SK-N-MC (cell line): ENCODE measurements at regions not wholly inside any gene's neighbourhood (a gene's known extent, or its start where the extent isn't known, plus 50 kb on each side); places are given as distances from the start of the nearest gene placed in this dataset.

ENCODE experiments used
- DNase-seq: peaks from one replicate; pipeline ENCODE4 v3.0.0-alpha.2; 2011; ENCODE audit warnings: low read depth, low spot score
- H3K27ac ChIP-seq: fragments of 200-600 bp; sonication (generic); 2 replicates; pipeline ENCODE4 v1.5.1; 2016; ENCODE audit warnings: mixed run types
- H3K36me3 ChIP-seq: fragments of 200-600 bp; sonication (generic); 2 replicates; pipeline ENCODE4 v1.6.1; 2017; ENCODE audit warnings: antibody characterized with exemption, low read length, mixed read lengths; ENCODE audit not compliant: insufficient read depth
- H3K4me3 ChIP-seq: fragments of 200-600 bp; sonication (generic); 2 replicates; pipeline ENCODE4 v1.5.1; 2016
- H3K9ac ChIP-seq: fragments of 200-600 bp; sonication (generic); 2 replicates; pipeline ENCODE4 v1.8.0; 2017; ENCODE audit warnings: mixed run types, mixed read lengths; ENCODE audit not compliant: insufficient read length
- H3K9me3 ChIP-seq: fragments of 200-600 bp; sonication (generic); 2 replicates; pipeline ENCODE4 v1.6.1; 2017; ENCODE audit warnings: low read depth, mild to moderate bottlenecking, antibody characterized with exemption, low read length, moderate library complexity, mixed read lengths
- EZH2 ChIP-seq: fragments of 200-600 bp; sonication (generic); IDR thresholded peaks from one replicate; pipeline ENCODE4 v1.6.1; 2017; ENCODE audit warnings: antibody characterized with exemption
- FOXP2 ChIP-seq: optimal IDR thresholded peaks from 2 replicates; pipeline ENCODE3; 2011; ENCODE audit warnings: mild to moderate bottlenecking, moderate library complexity; ENCODE audit not compliant: insufficient read depth; ENCODE audit errors: extremely low read length, control extremely low read depth
- POLR2AphosphoS5 ChIP-seq: IDR thresholded peaks from 2 replicates; pipeline ENCODE4 v1.6.1; 2012; ENCODE audit warnings: mild to moderate bottlenecking, low read depth, low read length, borderline replicate concordance

DNA sequence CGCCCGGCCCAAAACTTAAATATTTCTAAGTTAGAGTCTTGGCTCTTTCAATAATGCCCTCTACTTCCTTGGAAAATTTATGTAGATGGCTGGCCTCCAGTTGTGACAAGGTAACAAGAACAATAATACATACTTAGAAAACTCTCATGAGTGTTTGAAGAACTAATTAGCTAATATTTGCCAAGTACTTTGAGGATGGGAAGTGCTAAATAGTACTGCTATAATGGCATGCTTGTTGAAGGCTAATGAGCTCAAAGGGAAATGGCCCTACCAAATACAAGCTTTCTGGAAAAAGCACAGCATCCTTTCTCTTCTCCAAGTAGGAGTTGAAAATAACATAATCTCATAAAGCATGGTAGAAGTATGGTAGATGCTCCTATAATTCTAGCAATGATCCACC lies 1022.2 kb upstream of the PIK3C3 start:
- H3K27ac ChIP-seq = no peak overlapping the region
- TF ChIP-seq EZH2 (no peak), FOXP2 (no peak)
- no peaks in the 10 kb centered on the region for H3K36me3 ChIP-seq
- H3K4me3 ChIP-seq = no peak overlapping the region
- DNase-seq = no peak
- H3K9me3 ChIP-seq = no peaks in the 10 kb centered on the region
- H3K9ac ChIP-seq = no peak overlapping the region

DNA sequence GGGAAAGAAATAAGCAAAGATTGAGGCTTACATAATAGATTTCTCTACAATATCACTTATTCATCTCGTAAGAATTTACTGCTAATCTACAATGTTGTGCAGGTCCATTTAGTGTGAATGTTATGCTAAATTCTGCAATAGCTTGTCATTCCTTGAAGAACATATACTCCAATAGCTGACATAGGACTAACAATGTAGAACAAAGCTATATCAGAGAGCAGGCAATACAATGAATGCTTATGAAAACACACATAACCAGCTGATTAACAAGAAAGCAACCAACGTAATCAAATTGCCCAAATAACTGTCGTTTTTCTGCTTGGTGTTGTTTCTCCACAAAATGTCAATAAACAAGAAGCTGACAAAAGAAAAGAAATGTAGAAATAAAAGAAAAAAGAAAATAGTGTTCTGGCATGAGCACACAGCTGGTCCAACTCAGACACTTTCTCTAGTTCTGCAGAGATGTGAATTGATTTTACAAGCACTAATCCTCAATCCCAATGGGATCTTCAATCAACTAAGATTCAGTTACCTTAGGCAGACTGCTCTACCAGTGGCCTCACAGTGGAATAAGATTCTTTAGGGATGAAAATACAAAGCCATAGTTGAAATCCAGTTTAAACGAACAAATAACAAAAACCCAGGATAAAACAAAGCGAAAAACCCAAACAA lies 1024.7 kb upstream of the PIK3C3 start:
- Histone ChIP-seq H3K9me3 (no peaks in the 10 kb centered on the region), H3K4me3 (no peak overlapping the region), H3K27ac (no peak overlapping the region), H3K9ac (no peak overlapping the region), H3K36me3 (no peaks in the 10 kb centered on the region)
- DNase-seq = no peak
- TF ChIP-seq EZH2 = no peak
- no peak for TF ChIP-seq POLR2AphosphoS5
- no peak for TF ChIP-seq FOXP2

DNA sequence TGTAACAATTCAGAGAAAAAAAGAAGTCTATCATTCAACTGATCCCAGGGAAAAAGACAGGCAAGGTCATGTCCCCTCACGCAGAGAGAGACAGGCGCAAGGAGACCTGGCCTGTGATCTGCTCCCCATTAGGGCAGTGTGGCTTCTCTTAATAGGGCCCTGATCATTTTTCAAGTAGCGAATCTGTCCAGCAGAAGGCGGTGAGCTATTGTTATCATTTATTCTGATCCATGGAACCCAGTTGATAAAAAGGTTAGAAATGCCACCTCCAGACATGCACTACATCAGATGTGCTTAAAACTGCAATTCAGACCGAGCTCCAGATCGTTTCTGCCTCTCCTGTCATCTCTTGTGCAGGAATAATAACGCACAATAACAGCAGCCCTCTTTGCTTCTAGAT lies 1025.6 kb upstream of the PIK3C3 start:
- TF ChIP-seq EZH2 = no peak
- no peak for TF ChIP-seq FOXP2
- TF ChIP-seq POLR2AphosphoS5 = no peak
- Histone ChIP-seq H3K27ac (no peak overlapping the region), H3K36me3 (no peaks in the 10 kb centered on the region), H3K9me3 (no peaks in the 10 kb centered on the region), H3K9ac (no peak overlapping the region), H3K4me3 (no peak overlapping the region)
- DNase-seq = no peak

DNA sequence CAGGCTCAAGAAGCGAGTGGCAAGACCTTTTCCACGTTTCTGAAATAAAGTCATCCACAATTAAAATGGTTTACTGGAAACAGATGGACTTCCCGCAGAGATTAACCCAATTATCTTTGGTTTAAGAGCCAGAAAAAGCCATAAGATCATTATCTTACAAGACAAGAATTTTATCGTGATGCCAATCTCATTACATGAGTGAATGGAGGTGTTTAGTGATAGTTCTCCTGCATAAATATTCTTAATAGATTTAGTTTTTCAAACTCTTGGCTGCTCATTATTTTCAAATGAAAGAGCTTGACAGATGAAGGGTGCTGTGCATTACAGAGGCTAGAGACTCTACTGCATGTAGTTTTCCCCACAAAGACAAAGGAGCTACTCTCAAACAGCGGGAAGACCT lies 1028.4 kb upstream of the PIK3C3 start:
- Histone ChIP-seq H3K9me3 (no peaks in the 10 kb centered on the region), H3K9ac (no peak overlapping the region), H3K36me3 (no peaks in the 10 kb centered on the region), H3K27ac (no peak overlapping the region), H3K4me3 (no peak overlapping the region)
- no peak for TF ChIP-seq EZH2
- TF ChIP-seq FOXP2 = no peak
- no peak for DNase-seq

DNA sequence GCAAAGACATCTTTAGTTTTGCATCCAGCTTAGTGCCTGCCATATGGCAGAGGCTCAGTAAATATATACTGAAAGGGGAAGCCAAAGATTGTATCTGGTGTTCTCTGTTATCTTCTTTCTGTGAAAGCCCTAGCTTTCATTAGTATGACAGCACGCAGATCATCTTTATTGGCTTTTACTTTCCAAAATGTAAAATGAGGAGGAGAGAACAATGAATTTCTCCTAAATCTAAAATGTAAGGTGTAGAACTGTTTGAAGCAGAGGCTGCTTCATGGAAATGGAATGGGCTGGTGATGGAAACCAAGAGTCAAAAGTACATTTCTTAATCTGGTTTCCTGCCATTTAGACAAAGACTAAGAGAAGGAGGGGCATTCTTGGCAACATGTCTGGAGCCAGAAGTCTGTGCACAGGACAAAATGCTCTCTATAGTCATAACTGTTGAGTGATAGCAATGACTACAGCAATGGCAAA lies 1029.9 kb upstream of the PIK3C3 start:
- Histone ChIP-seq H3K36me3 (no peaks in the 10 kb centered on the region), H3K9ac (no peak overlapping the region), H3K27ac (no peak overlapping the region), H3K9me3 (no peaks in the 10 kb centered on the region), H3K4me3 (no peak overlapping the region)
- TF ChIP-seq EZH2 = no peak
- TF ChIP-seq FOXP2 = no peak
- no peak for TF ChIP-seq POLR2AphosphoS5
- no peak for DNase-seq

DNA sequence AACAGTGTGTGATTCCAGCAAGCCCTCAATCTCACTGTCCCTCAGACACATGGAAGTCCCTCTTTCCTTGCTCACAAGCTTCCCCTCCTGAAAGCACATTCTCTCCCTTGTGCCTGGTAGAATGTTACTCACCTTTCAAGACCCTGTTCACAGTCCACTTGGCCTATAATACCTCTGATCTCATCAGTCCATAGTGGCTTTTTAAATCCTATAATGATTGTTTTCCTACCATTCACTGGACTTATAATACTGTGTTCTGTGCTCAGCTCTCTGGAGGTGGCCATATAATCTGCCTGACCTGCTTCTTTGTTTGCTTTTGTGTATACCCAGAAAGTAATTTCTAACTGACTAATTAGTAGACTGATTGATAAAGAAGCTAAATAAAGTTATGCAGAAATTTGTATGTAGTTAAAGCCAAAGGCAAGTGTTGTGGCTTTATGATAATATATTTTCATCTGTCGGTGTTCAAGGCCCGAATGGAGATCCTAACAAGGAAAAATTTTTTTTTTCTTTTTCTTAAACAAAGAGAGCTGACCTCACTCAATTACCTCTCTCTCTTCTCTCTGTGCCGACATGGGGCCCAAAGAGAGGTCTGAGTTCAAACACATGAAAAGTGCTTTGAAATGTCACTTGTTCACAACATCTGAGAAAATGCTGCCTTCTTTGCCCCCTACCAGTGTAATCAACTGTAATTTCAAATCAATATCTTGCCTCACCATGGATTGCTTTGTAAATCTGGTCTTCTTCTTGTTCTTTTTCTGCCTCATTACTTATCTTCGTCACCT lies 1033.0 kb upstream of the PIK3C3 start:
- no peak for DNase-seq
- no peak overlapping the region for H3K9ac ChIP-seq
- TF ChIP-seq EZH2 (no peak), POLR2AphosphoS5 (no peak), FOXP2 (no peak)

DNA sequence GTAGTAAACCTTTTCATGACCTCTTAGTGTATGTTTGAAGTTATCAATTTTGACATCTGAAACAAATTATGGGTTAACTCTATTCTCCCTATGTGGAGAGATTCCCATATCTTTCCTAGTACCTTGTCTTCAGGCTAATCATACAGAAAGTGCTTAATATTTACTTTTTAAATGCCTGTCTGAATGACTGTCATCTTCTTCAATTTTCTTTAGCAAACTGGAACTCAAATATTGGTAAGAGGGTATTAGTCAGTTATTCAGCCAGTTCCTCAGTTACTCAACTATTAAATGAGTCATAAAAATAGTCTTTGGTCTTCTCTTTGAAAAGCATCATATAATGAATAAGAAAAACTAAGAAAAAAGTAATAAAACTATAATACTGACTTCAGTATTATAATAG lies 1038.0 kb upstream of the PIK3C3 start:
- Histone ChIP-seq H3K36me3 (no peaks in the 10 kb centered on the region), H3K9ac (no peak overlapping the region), H3K9me3 (no peaks in the 10 kb centered on the region), H3K4me3 (no peak overlapping the region), H3K27ac (no peak overlapping the region)
- TF ChIP-seq FOXP2 (no peak), EZH2 (no peak), POLR2AphosphoS5 (no peak)
- no peak for DNase-seq

More for the DNA sequence above, 1033.0 kb upstream of the PIK3C3 start:
- no peaks in the 10 kb centered on the region for H3K9me3 ChIP-seq
- H3K27ac ChIP-seq = no peak overlapping the region
- H3K4me3 ChIP-seq = no peak overlapping the region
- no peaks in the 10 kb centered on the region for H3K36me3 ChIP-seq

DNA sequence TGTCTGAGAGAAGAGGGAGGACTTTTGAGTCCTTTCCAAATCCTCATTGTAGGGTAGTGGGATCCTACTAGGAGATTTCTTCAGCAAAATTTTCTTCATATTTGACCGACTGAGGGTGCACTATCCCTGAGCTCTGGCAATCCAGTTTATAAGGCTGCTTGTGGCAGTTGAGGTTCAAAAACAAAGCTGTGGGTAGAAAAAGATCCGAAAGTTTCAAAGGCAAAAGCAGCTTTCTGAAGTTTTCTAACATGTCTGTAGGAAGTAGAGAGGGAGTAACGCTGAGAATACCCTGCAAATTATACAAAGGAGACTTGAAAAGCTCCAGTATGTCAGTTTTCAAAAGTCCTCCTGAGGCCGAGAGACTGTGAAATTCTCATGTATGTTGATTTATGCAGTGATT lies 1039.3 kb upstream of the PIK3C3 start:
- Histone ChIP-seq H3K27ac (no peak overlapping the region), H3K9ac (no peak overlapping the region), H3K9me3 (no peaks in the 10 kb centered on the region), H3K36me3 (no peaks in the 10 kb centered on the region), H3K4me3 (no peak overlapping the region)
- DNase-seq = no peak
- no peak for TF ChIP-seq FOXP2
- TF ChIP-seq POLR2AphosphoS5 = no peak
- TF ChIP-seq EZH2 = no peak

DNA sequence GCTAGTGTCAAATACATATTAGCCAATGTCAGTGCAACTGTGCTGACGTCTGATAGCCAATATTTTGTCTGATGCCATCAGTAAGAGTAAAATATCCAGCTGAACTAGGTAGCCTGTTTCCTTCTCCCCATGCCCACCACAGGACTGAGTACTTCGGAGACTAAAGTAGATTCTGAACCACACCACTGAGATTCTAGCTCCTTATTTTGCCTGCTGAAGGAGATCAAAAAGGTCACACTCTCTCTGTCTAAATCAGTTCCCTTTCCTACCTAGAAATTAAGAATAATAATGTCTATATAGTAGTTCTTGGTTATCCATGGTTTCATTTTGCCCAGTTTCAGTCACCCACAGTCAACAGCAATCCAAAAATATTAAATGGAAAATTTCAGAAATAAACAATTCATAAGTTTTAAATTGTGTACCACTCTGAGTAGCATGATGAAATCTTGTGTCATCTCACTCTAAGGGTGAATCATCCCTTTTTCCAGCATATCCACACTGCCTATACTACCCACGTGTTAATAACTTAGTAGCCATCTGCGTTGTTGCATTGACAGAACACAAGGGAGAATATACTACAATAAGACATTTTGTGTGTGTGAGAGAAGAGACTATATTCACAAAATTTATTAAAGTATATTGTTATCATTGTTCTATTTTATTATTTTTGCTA lies 1043.3 kb upstream of the PIK3C3 start:
- Histone ChIP-seq H3K9ac (no peak overlapping the region), H3K36me3 (no peaks in the 10 kb centered on the region), H3K4me3 (no peak overlapping the region), H3K27ac (no peak overlapping the region), H3K9me3 (no peaks in the 10 kb centered on the region)
- TF ChIP-seq FOXP2 (no peak), POLR2AphosphoS5 (no peak), EZH2 (no peak)
- no peak for DNase-seq
